ENCODE measurements at regions not wholly inside any gene's neighbourhood (a gene's known extent, or its start where the extent isn't known, plus 50 kb on each side); places are given as distances from the start of the nearest gene placed in this dataset.

GRCh38 chr2:56013475-56013874 is 89.9 kb upstream of the EFEMP1 start:
- no peak for TF ChIP-seq PPARA (CRISPR knock-in tag; IDR thresholded peaks at IDR 0.05; ENCODE audit: borderline replicate concordance)
- TF ChIP-seq ZC3H10 (CRISPR knock-in tag; IDR thresholded peaks at IDR 0.05), result no peak
- no peak for TF ChIP-seq PATZ1 (CRISPR knock-in tag; IDR thresholded peaks at IDR 0.05; ENCODE audit: borderline replicate concordance)
- TF ChIP-seq TCF4 (CRISPR knock-in tag; IDR thresholded peaks at IDR 0.05; ENCODE audit: borderline replicate concordance), result no peak
- TF ChIP-seq ZNF70 (CRISPR knock-in tag; IDR thresholded peaks at IDR 0.05), result no peak
- TF ChIP-seq RARB (CRISPR knock-in tag; IDR thresholded peaks at IDR 0.05), result no peak
